CD14-positive monocyte (primary cell): ENCODE measurements at regions not wholly inside any gene's neighbourhood (a gene's known extent, or its start where the extent isn't known, plus 50 kb on each side); places are given as distances from the start of the nearest gene placed in this dataset.
"Not testable (repeated sequence)": the region's sequence is repeated elsewhere in the genome, so short reads cannot be mapped to it uniquely, and the experiment has no call there.

ENCODE experiments used
- DNase-seq, 3 donors: peaks; one replicate each; pipeline ENCODE4 v3.0.0-alpha.2; 2011 to 2022
- H2AFZ ChIP-seq: 2 replicates; pipeline ENCODE4 v1.6.0; 2012; ENCODE audit warnings: mild to moderate bottlenecking, low read depth, low read length, inconsistent platforms; ENCODE audit not compliant: insufficient read depth, poor library complexity, severe bottlenecking
- H3K27ac ChIP-seq, 2 donors: 1 replicate in 1 of 2; 2 replicates in 1 of 2; pipeline ENCODE4 v1.5.1; 2012 to 2013; ENCODE audit warnings: low read length in 2 of 2, control low read depth in 1 of 2, inconsistent platforms in 1 of 2, low read depth in 1 of 2, mild to moderate bottlenecking in 1 of 2
- H3K27me3 ChIP-seq, 2 donors: one replicate each; pipeline versions ENCODE4 v1.6.0 to v1.6.1; 2011 to 2013; ENCODE audit warnings: low read length in 2 of 2; ENCODE audit not compliant: control insufficient read depth in 2 of 2, insufficient read depth in 2 of 2
- H3K36me3 ChIP-seq, 2 donors: replicated peaks in 1 of 2; 1 replicate in 1 of 2; 2 replicates in 1 of 2; pipeline versions ENCODE4 v1.5.1 to v1.6.1; 2012 to 2013; ENCODE audit warnings: low read length in 2 of 2, control low read depth in 1 of 2, inconsistent platforms in 1 of 2, mild to moderate bottlenecking in 1 of 2; ENCODE audit not compliant: insufficient read depth in 2 of 2, control insufficient read depth in 1 of 2
- H3K4me1 ChIP-seq, 2 donors: 1 replicate in 1 of 2; 2 replicates in 1 of 2; pipeline versions ENCODE4 v1.5.1 to v1.6.1; 2012 to 2013; ENCODE audit warnings: low read length in 2 of 2, control low read depth in 1 of 2, inconsistent platforms in 1 of 2, mild to moderate bottlenecking in 1 of 2, moderate library complexity in 1 of 2; ENCODE audit not compliant: insufficient read depth in 2 of 2, control insufficient read depth in 1 of 2
- H3K4me2 ChIP-seq: replicated peaks from 2 replicates; pipeline ENCODE3; 2012; ENCODE audit warnings: low read length, moderate library complexity, mild to moderate bottlenecking; ENCODE audit not compliant: poor library complexity, severe bottlenecking; ENCODE audit errors: extremely low read depth
- H3K4me3 ChIP-seq, 3 experiments: fragments of 200-600 bp in 1 of 3; sonication (generic) in 1 of 3; replicated peaks in 1 of 3; 1 replicate in 2 of 3; 2 replicates in 1 of 3; pipeline ENCODE4 v1.5.1; 2011 to 2013; ENCODE audit warnings: low read length in 3 of 3, mild to moderate bottlenecking in 3 of 3, control low read depth in 2 of 3, low read depth in 2 of 3, inconsistent platforms in 1 of 3, moderate library complexity in 1 of 3
- H3K79me2 ChIP-seq: 2 replicates; pipeline ENCODE4 v1.6.0; 2012; ENCODE audit warnings: mild to moderate bottlenecking, control low read depth, inconsistent platforms, low read length, moderate library complexity; ENCODE audit not compliant: insufficient read depth
- H3K9ac ChIP-seq: 2 replicates; pipeline ENCODE4 v1.6.0; 2017; ENCODE audit warnings: low read length, mild to moderate bottlenecking; ENCODE audit not compliant: insufficient read depth, poor library complexity, severe bottlenecking
- H3K9me3 ChIP-seq, 2 donors: replicated peaks in 1 of 2; 1 replicate in 1 of 2; 2 replicates in 1 of 2; pipeline versions ENCODE4 v1.5.1 to v1.6.1; 2012 to 2013; ENCODE audit warnings: low read length in 2 of 2, control low read depth in 1 of 2; ENCODE audit not compliant: control insufficient read depth in 1 of 2, insufficient read depth in 1 of 2
- H4K20me1 ChIP-seq: 2 replicates; pipeline ENCODE4 v1.6.0; 2012; ENCODE audit warnings: mild to moderate bottlenecking, low read length, control low read depth, moderate library complexity; ENCODE audit not compliant: insufficient read depth
- H3K27ac Mint-ChIP-seq, 7 donors: one replicate each; pipeline ENCODE4 v1.8.0; 2020; ENCODE audit warnings: mild to moderate bottlenecking in 7 of 7, mixed read lengths in 7 of 7, moderate library complexity in 6 of 7, inconsistent platforms in 2 of 7
- H3K27me3 Mint-ChIP-seq, 3 donors: one replicate each; pipeline ENCODE4 v1.8.0; 2021 to 2022; ENCODE audit warnings: low read depth in 3 of 3, mild to moderate bottlenecking in 3 of 3, mixed read lengths in 3 of 3, moderate library complexity in 3 of 3, inconsistent platforms in 1 of 3
- H3K36me3 Mint-ChIP-seq, 2 donors: one replicate each; pipeline ENCODE4 v1.8.0; 2020; ENCODE audit warnings: mixed read lengths in 2 of 2, inconsistent platforms in 1 of 2, mild to moderate bottlenecking in 1 of 2
- H3K4me1 Mint-ChIP-seq: one replicate; pipeline ENCODE4 v1.8.0; 2020; ENCODE audit warnings: mild to moderate bottlenecking, mixed read lengths
- H3K4me3 Mint-ChIP-seq, 2 donors: one replicate each; pipeline ENCODE4 v1.8.0; 2020; ENCODE audit warnings: mild to moderate bottlenecking in 2 of 2, mixed read lengths in 2 of 2, moderate library complexity in 1 of 2
- H3K9me3 Mint-ChIP-seq, 7 donors: one replicate each; pipeline ENCODE4 v1.8.0; 2020 to 2022; ENCODE audit warnings: mixed read lengths in 7 of 7, mild to moderate bottlenecking in 6 of 7, moderate library complexity in 6 of 7, inconsistent platforms in 2 of 7
- WGBS: methylation state at CpG from one replicate; pipeline ENCODE4 v1.1.5; 2013; ENCODE audit warnings: missing lambda C conversion rate; ENCODE audit not compliant: insufficient coverage; 5-methylcytosine and 5-hydroxymethylcytosine counted together
- intact Hi-C, 2 donors: fragments of 100-400 bp; cut with micrococcal nuclease; formaldehyde crosslinking; loops; one replicate each; pipeline versions ENCODE4 v1.15.0 to v1.15.1; 2023
- TF ChIP-seq, protein P1 (sequence below): fragments of 200-600 bp; IDR thresholded peaks from one replicate; pipeline ENCODE4 v1.8.0; 2022; ENCODE audit warnings: antibody characterized with exemption, mild to moderate bottlenecking

DNA sequence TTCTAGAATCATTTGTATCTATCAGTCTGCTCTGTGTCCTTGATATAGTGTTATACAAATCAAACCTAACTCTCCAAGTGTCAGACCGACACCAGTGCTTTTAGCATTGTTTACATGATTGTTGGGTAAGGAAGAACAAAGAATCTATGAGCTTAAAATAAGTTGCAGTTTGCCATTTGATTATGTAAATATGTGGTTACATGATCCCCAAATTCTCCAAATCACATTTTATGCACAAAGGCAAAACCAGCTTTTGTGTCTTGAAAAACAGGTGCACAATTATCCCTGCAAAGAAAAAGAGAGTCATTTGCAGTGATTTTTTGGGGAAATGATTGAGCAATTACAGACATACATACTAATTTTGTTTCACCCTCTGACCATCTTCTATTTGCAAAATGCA, 652.6 kb upstream of the CHAC2 start:
- Histone ChIP-seq H3K36me3 (no peaks in the 10 kb centered on the region), H2AFZ (no peak overlapping the region), H3K79me2 (no peaks in the 10 kb centered on the region), H3K9ac (no peak overlapping the region), H3K4me1 (no peaks in the 10 kb centered on the region), H3K9me3 (no peaks in the 10 kb centered on the region), H3K4me2 (no peak overlapping the region), H3K27ac (no peak overlapping the region), H4K20me1 (no peaks in the 10 kb centered on the region), H3K4me3 (no peak overlapping the region), H3K27me3 (no peaks in the 10 kb centered on the region)
- whole genome bisulfite sequencing, result no CpG with 5 or more reads among the region's 1 CpG
- TF ChIP-seq, protein P1, sequence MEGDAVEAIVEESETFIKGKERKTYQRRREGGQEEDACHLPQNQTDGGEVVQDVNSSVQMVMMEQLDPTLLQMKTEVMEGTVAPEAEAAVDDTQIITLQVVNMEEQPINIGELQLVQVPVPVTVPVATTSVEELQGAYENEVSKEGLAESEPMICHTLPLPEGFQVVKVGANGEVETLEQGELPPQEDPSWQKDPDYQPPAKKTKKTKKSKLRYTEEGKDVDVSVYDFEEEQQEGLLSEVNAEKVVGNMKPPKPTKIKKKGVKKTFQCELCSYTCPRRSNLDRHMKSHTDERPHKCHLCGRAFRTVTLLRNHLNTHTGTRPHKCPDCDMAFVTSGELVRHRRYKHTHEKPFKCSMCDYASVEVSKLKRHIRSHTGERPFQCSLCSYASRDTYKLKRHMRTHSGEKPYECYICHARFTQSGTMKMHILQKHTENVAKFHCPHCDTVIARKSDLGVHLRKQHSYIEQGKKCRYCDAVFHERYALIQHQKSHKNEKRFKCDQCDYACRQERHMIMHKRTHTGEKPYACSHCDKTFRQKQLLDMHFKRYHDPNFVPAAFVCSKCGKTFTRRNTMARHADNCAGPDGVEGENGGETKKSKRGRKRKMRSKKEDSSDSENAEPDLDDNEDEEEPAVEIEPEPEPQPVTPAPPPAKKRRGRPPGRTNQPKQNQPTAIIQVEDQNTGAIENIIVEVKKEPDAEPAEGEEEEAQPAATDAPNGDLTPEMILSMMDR, result no peak
- Mint-ChIP-seq H3K27me3 (no peaks in the 10 kb centered on the region), H3K9me3 (peaks cover 0 to 7% (median 2%) of the 10 kb centered on the region in 7 donors), H3K36me3 (no peaks in the 10 kb centered on the region), H3K27ac (no peak overlapping the region), H3K4me3 (no peak overlapping the region), H3K4me1 (no peaks in the 10 kb centered on the region)
- DNase-seq, result no peak
- intact Hi-C loops, result no loop called here

DNA sequence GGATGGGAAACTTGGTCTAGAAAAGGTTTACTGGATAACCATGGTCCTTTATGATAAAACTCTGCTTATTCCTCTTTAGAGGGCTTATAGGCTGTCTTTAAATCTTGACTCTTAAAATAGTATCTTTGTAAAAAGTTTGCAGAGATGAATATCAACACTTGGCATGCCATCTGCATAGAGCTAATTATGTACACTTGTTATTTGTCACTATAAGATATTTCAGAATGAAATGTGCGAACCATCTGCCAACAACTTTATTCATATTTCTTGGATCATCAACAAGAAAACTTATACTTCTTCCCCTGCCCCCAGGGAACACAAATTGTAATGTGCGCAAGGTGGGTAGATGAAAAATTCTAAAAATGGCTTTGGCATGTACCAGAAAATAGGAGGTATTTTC, 653.0 kb upstream of the CHAC2 start:
- no peaks in the 10 kb centered on the region for H3K27me3 Mint-ChIP-seq
- no peaks in the 10 kb centered on the region for H3K79me2 ChIP-seq
- intact Hi-C loops, result no loop called here
- H3K4me1 ChIP-seq, result no peaks in the 10 kb centered on the region
- H3K4me1 Mint-ChIP-seq, result no peaks in the 10 kb centered on the region
- H4K20me1 ChIP-seq, result no peaks in the 10 kb centered on the region
- no peak overlapping the region for H3K4me2 ChIP-seq
- peaks cover 0 to 7% (median 2%) of the 10 kb centered on the region in 7 donors for H3K9me3 Mint-ChIP-seq
- H3K27ac Mint-ChIP-seq, result no peak overlapping the region
- TF ChIP-seq, protein P1, result no peak
- H3K27me3 ChIP-seq, result no peaks in the 10 kb centered on the region
- no peak overlapping the region for H3K9ac ChIP-seq
- H3K36me3 ChIP-seq, result no peaks in the 10 kb centered on the region
- no CpG with 5 or more reads among the region's 2 CpGs for WGBS
- H3K4me3 Mint-ChIP-seq, result no peak overlapping the region
- no peak overlapping the region for H3K4me3 ChIP-seq
- DNase-seq, result no peak
- peaks cover 0 to 2% of the 10 kb centered on the region in 2 donors for H3K9me3 ChIP-seq
- no peaks in the 10 kb centered on the region for H3K36me3 Mint-ChIP-seq
- H3K27ac ChIP-seq, result no peak overlapping the region
- H2AFZ ChIP-seq, result no peak overlapping the region

DNA sequence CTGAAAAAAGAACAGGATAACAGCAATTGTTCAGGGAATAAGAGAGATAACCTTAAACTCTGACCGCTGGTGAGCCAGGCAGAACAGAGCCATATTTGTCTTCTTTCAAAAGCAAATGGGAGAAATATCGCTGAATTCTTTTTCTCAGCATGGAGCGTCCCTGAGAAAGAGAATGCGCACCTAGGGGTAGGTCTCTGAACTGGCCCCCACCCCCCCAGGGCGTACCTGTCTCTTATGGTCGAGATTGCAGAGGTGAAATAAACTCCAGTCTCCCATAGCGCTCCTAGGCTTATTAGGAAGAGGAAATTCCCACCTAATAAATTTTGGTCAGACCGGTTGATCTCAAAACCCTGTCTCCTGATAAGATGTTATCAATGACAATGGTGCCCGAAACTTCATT, 655.2 kb upstream of the CHAC2 start:
- H3K9me3 Mint-ChIP-seq, H2AFZ ChIP-seq, H3K36me3 Mint-ChIP-seq, DNase-seq, H3K79me2 ChIP-seq, H3K9ac ChIP-seq, H4K20me1 ChIP-seq, H3K4me2 ChIP-seq, H3K27me3 Mint-ChIP-seq, H3K4me3 Mint-ChIP-seq, H3K9me3 ChIP-seq, H3K4me1 Mint-ChIP-seq, H3K27ac Mint-ChIP-seq, H3K27me3 ChIP-seq, H3K36me3 ChIP-seq, H3K27ac ChIP-seq, H3K4me3 ChIP-seq, intact Hi-C loops, H3K4me1 ChIP-seq: not testable (repeated sequence)
- 92% methylated on average over 2 of the region's 9 CpGs for WGBS
